OCI-LY1 (cell line): ENCODE measurements at regions not wholly inside any gene's neighbourhood (a gene's known extent, or its start where the extent isn't known, plus 50 kb on each side); places are given as distances from the start of the nearest gene placed in this dataset.
"Not testable (repeated sequence)": the region's sequence is repeated elsewhere in the genome, so short reads cannot be mapped to it uniquely, and the experiment has no call there.

ENCODE experiments used
- H2AFZ ChIP-seq: fragments of 200-600 bp; sonication (generic), shearing (Covaris generic); 2 replicates; pipeline ENCODE4 v1.6.0; 2014; ENCODE audit warnings: antibody characterized with exemption, mild to moderate bottlenecking, low read length
- H3F3A ChIP-seq: fragments of 200-600 bp; sonication (generic), shearing (Covaris generic); 2 replicates; pipeline ENCODE4 v1.6.0; 2014; ENCODE audit warnings: mild to moderate bottlenecking, antibody characterized with exemption, low read length, moderate library complexity; ENCODE audit not compliant: insufficient read depth
- H3K27ac ChIP-seq: fragments of 200-600 bp; sonication (generic); 2 replicates; pipeline ENCODE4 v1.5.1; 2014; ENCODE audit warnings: low read length, mixed run types, mild to moderate bottlenecking, low read depth; ENCODE audit not compliant: poor library complexity, severe bottlenecking
- H3K27me3 ChIP-seq: fragments of 200-600 bp; sonication (generic); 2 replicates; pipeline ENCODE4 v1.6.0; 2014; ENCODE audit warnings: antibody characterized with exemption, mild to moderate bottlenecking, low read length, moderate library complexity; ENCODE audit not compliant: insufficient read depth
- H3K36me3 ChIP-seq: fragments of 200-600 bp; sonication (generic); 2 replicates; pipeline ENCODE4 v1.6.1; 2014; ENCODE audit warnings: mild to moderate bottlenecking, antibody characterized with exemption, low read length, moderate library complexity, mixed read lengths; ENCODE audit not compliant: insufficient read depth
- H3K4me1 ChIP-seq: fragments of 200-600 bp; sonication (generic); 2 replicates; pipeline ENCODE4 v1.5.1; 2014; ENCODE audit warnings: mild to moderate bottlenecking, low read length, moderate library complexity; ENCODE audit not compliant: insufficient read depth, severe bottlenecking
- H3K4me2 ChIP-seq: fragments of 200-600 bp; sonication (generic), shearing (Covaris generic); 2 replicates; pipeline ENCODE4 v1.6.1; 2014; ENCODE audit warnings: low read length
- H3K4me3 ChIP-seq: fragments of 200-600 bp; sonication (generic); 2 replicates; pipeline ENCODE4 v1.5.1; 2014; ENCODE audit warnings: low read length, low read depth, mild to moderate bottlenecking, mixed read lengths; ENCODE audit not compliant: poor library complexity, severe bottlenecking
- H3K79me2 ChIP-seq: fragments of 200-600 bp; shearing (Covaris generic); 2 replicates; pipeline ENCODE4 v1.6.1; 2016; ENCODE audit warnings: mixed run types, low read length, mixed read lengths; ENCODE audit not compliant: insufficient read depth
- H3K9ac ChIP-seq: fragments of 200-600 bp; sonication (generic), shearing (Covaris generic); 2 replicates; pipeline ENCODE4 v1.6.1; 2014; ENCODE audit warnings: mild to moderate bottlenecking, low read length, mixed read lengths
- H3K9me2 ChIP-seq: fragments of 200-600 bp; sonication (generic), shearing (Covaris generic); 2 replicates; pipeline ENCODE4 v1.6.1; 2014; ENCODE audit warnings: low read depth, mild to moderate bottlenecking, low read length, mixed read lengths
- H3K9me3 ChIP-seq: fragments of 200-600 bp; shearing (Covaris generic); 2 replicates; pipeline ENCODE4 v1.6.1; 2014; ENCODE audit warnings: low read length, mixed read lengths
- H4K20me1 ChIP-seq: fragments of 200-600 bp; sonication (generic), shearing (Covaris generic); 2 replicates; pipeline ENCODE4 v1.6.0; 2016; ENCODE audit warnings: mild to moderate bottlenecking, low read length; ENCODE audit not compliant: insufficient read depth

DNA sequence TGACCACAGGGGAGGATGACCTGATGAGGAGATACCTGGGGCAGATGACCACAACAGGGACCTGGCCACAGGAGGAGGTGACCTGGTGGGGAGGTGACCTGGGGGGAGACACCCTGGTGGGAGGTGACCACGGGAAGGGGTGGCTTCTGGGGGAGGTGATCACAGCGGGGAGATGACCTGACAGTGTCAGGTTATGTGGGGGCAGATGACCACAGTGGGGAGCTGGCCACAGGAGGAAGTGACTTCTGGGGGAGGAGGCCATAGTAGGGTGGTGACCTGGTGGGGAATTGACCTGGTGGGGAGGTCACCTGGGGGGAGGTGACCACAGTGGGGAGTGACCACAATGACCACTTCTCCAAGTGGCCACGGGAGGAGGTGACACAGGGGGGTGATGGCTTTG, 4381.5 kb upstream of the TPTE start:
- H3F3A ChIP-seq, H3K36me3 ChIP-seq, H3K9ac ChIP-seq, H4K20me1 ChIP-seq, H2AFZ ChIP-seq, H3K9me3 ChIP-seq, H3K4me1 ChIP-seq, H3K4me3 ChIP-seq, H3K79me2 ChIP-seq, H3K9me2 ChIP-seq, H3K27ac ChIP-seq, H3K4me2 ChIP-seq, H3K27me3 ChIP-seq: not testable (repeated sequence)

GRCh38 chr21:6140467-6141137, 4380.8 kb upstream of the TPTE start:
- H3K79me2 ChIP-seq, H3K9me2 ChIP-seq, H3K4me2 ChIP-seq, H2AFZ ChIP-seq, H4K20me1 ChIP-seq, H3K27ac ChIP-seq, H3F3A ChIP-seq, H3K27me3 ChIP-seq, H3K4me3 ChIP-seq, H3K9ac ChIP-seq, H3K9me3 ChIP-seq, H3K36me3 ChIP-seq, H3K4me1 ChIP-seq: not testable (repeated sequence)

GRCh38 chr21:6141138-6141474, 4380.3 kb upstream of the TPTE start:
- H3K9me3 ChIP-seq, H4K20me1 ChIP-seq, H3K27me3 ChIP-seq, H3K79me2 ChIP-seq, H3K4me3 ChIP-seq, H3K4me2 ChIP-seq, H3F3A ChIP-seq, H3K27ac ChIP-seq, H2AFZ ChIP-seq, H3K9me2 ChIP-seq, H3K36me3 ChIP-seq, H3K9ac ChIP-seq, H3K4me1 ChIP-seq: not testable (repeated sequence)

GRCh38 chr21:6153154-6153553, 4368.2 kb upstream of the TPTE start:
- H3K27me3 ChIP-seq, H3K79me2 ChIP-seq, H3K9ac ChIP-seq, H3K27ac ChIP-seq, H3K4me2 ChIP-seq, H3F3A ChIP-seq, H4K20me1 ChIP-seq, H3K36me3 ChIP-seq, H3K9me2 ChIP-seq, H3K9me3 ChIP-seq, H3K4me3 ChIP-seq, H2AFZ ChIP-seq, H3K4me1 ChIP-seq: not testable (repeated sequence)

GRCh38 chr21:6154524-6155320, 4366.7 kb upstream of the TPTE start:
- not testable (repeated sequence) for H3K4me1 ChIP-seq, H3K9ac ChIP-seq, H3K27me3 ChIP-seq, H3K4me3 ChIP-seq, H4K20me1 ChIP-seq, H3K9me3 ChIP-seq, H2AFZ ChIP-seq, H3K4me2 ChIP-seq, H3K79me2 ChIP-seq, H3F3A ChIP-seq, H3K27ac ChIP-seq, H3K36me3 ChIP-seq, H3K9me2 ChIP-seq

- not testable (repeated sequence) for H3K4me2 ChIP-seq, H3K79me2 ChIP-seq, H3K9ac ChIP-seq, H3F3A ChIP-seq, H3K27me3 ChIP-seq, H3K4me3 ChIP-seq, H4K20me1 ChIP-seq, H3K9me3 ChIP-seq, H3K9me2 ChIP-seq, H3K4me1 ChIP-seq, H3K36me3 ChIP-seq, H3K27ac ChIP-seq, H2AFZ ChIP-seq
Measured at GRCh38 chr21:6156712-6157389, 4364.5 kb upstream of the TPTE start.

DNA sequence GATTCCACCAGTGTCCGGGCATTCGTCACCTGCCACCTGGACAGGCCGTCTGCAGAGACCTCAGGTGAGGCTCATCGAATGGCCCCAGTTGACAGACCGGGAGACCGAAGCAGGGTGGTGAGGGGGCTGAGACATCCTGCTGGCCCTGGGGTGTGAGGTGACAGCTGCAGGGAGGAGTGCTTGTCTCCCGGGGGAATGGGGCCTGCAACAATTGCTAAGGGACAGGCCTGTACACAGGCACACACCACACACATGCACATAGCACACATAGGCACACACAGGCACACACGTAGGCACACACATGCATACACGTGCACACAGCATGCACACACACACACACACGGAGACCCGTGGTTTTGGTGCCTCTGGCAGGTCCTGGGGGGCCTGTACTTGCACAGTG, 4363.9 kb upstream of the TPTE start:
- H3F3A ChIP-seq, H3K9me3 ChIP-seq, H2AFZ ChIP-seq, H3K4me3 ChIP-seq, H3K27me3 ChIP-seq, H4K20me1 ChIP-seq, H3K4me2 ChIP-seq, H3K9ac ChIP-seq, H3K79me2 ChIP-seq, H3K27ac ChIP-seq, H3K9me2 ChIP-seq, H3K4me1 ChIP-seq, H3K36me3 ChIP-seq: not testable (repeated sequence)
